Gastrocnemius medialis (tissue), 4 donors: ENCODE measurements at regions not wholly inside any gene's neighbourhood (a gene's known extent, or its start where the extent isn't known, plus 50 kb on each side); places are given as distances from the start of the nearest gene placed in this dataset.

ENCODE experiments used
- ATAC-seq, 2 donors: fragments of 150-250 bp; one replicate each; pipeline ENCODE4 v1.9.1; 2016
- DNase-seq, 2 donors: peaks; one replicate each; pipeline ENCODE4 v3.0.0-alpha.2; 2019
- H3K27ac ChIP-seq, 4 donors: fragments of 200-600 bp; sonication (generic); 1 replicate in 1 of 4; 2 replicates in 3 of 4; pipeline ENCODE4 v1.5.1; 2016 to 2018; ENCODE audit warnings: mild to moderate bottlenecking in 2 of 4, moderate library complexity in 1 of 4
- H3K27me3 ChIP-seq, 3 donors: fragments of 200-600 bp; sonication (generic) in 2 of 3; 1 replicate in 1 of 3; 2 replicates in 2 of 3; pipeline versions ENCODE4 v1.5.1 to v1.6.0; 2016 to 2019; ENCODE audit warnings: mild to moderate bottlenecking in 1 of 3, moderate library complexity in 1 of 3
- H3K36me3 ChIP-seq, 2 donors: fragments of 200-600 bp; sonication (generic) in 1 of 2; one replicate each; pipeline ENCODE4 v1.5.1; 2017 to 2018
- H3K4me1 ChIP-seq, 2 donors: fragments of 200-600 bp; sonication (generic) in 1 of 2; one replicate each; pipeline ENCODE4 v1.5.1; 2016 to 2017; ENCODE audit warnings: mild to moderate bottlenecking in 2 of 2
- H3K4me3 ChIP-seq, 4 donors: fragments of 200-600 bp; sonication (generic) in 3 of 4; 1 replicate in 1 of 4; 2 replicates in 3 of 4; pipeline ENCODE4 v1.5.1; 2016 to 2019; ENCODE audit warnings: mild to moderate bottlenecking in 2 of 4
- H3K9me3 ChIP-seq, 3 donors: fragments of 200-600 bp; sonication (generic) in 2 of 3; 1 replicate in 1 of 3; 2 replicates in 2 of 3; pipeline ENCODE4 v1.5.1; 2016 to 2019
- CTCF ChIP-seq, 5 experiments: fragments of 450-650 bp in 3 of 5; fragments of 200-600 bp in 2 of 5; sonication (generic) in 2 of 5; IDR thresholded peaks in 4 of 5; conservative IDR thresholded peaks in 1 of 5; 1 replicate in 4 of 5; 2 replicates in 1 of 5; pipeline ENCODE4 v1.5.1; 2016 to 2019; ENCODE audit warnings: antibody characterized with exemption in 5 of 5, mild to moderate bottlenecking in 3 of 5, moderate library complexity in 3 of 5
- POLR2A ChIP-seq, 2 donors: fragments of 450-650 bp; IDR thresholded peaks; one replicate each; pipeline ENCODE4 v1.6.1; 2017; ENCODE audit warnings: antibody characterized with exemption in 2 of 2, mild to moderate bottlenecking in 2 of 2, moderate library complexity in 2 of 2
- in situ Hi-C, 4 donors: fragments of 200-750 bp; cut with MboI; loops; one replicate each; pipeline versions ENCODE4 v1.15.0 to v1.8.0; 2017; ENCODE audit warnings: low sequenced_read_pairs in 4 of 4
- intact Hi-C: fragments of 100-400 bp; cut with DNase I; formaldehyde crosslinking; loops from one replicate; pipeline ENCODE4 v1.15.1; 2023; ENCODE audit warnings: low total_unique reads

- no peaks in the 10 kb centered on the region for H3K27me3 ChIP-seq
- no peak overlapping the region for H3K4me3 ChIP-seq
- H3K9me3 ChIP-seq: no peaks in the 10 kb centered on the region
- H3K36me3 ChIP-seq: no peaks in the 10 kb centered on the region
- intact Hi-C loops (no loop called here), in situ Hi-C loops (no loop called here)
- no peaks in the 10 kb centered on the region for H3K4me1 ChIP-seq
- ATAC-seq (no peak), DNase-seq (no peak)
- TF ChIP-seq POLR2A (IDR thresholded peaks at IDR 0.05) (no peak), CTCF (IDR thresholded peaks at IDR 0.05 in 4 of 5, conservative IDR thresholded peaks at IDR 0.05 in 1 of 5) (no peak)
- no peak overlapping the region for H3K27ac ChIP-seq
Observed at GRCh38 chr4:124188595-124188994, 523.9 kb downstream of the ANKRD50 start.

GRCh38 chr4:124189545-124189944, 523.0 kb downstream of the ANKRD50 start:
- DNase-seq (no peak), ATAC-seq (no peak)
- Histone ChIP-seq H3K4me3 (no peak overlapping the region), H3K27ac (no peak overlapping the region), H3K36me3 (no peaks in the 10 kb centered on the region), H3K4me1 (no peaks in the 10 kb centered on the region), H3K9me3 (no peaks in the 10 kb centered on the region), H3K27me3 (no peaks in the 10 kb centered on the region)
- in situ Hi-C loops (no loop called here), intact Hi-C loops (no loop called here)
- TF ChIP-seq POLR2A (IDR thresholded peaks at IDR 0.05): no peak
- TF ChIP-seq CTCF (IDR thresholded peaks at IDR 0.05 in 4 of 5, conservative IDR thresholded peaks at IDR 0.05 in 1 of 5): no peak

- Histone ChIP-seq H3K4me1 (no peaks in the 10 kb centered on the region), H3K4me3 (no peak overlapping the region), H3K27me3 (no peaks in the 10 kb centered on the region), H3K36me3 (no peaks in the 10 kb centered on the region), H3K9me3 (no peaks in the 10 kb centered on the region), H3K27ac (no peak overlapping the region)
- DNase-seq: no peak
- no peak for ATAC-seq
- no peak for TF ChIP-seq CTCF (IDR thresholded peaks at IDR 0.05 in 4 of 5, conservative IDR thresholded peaks at IDR 0.05 in 1 of 5)
- no peak for TF ChIP-seq POLR2A (IDR thresholded peaks at IDR 0.05)
- intact Hi-C loops (no loop called here), in situ Hi-C loops (no loop called here)
Observed at GRCh38 chr4:124191329-124191728, 521.2 kb downstream of the ANKRD50 start.

- ATAC-seq (no peak), DNase-seq (no peak)
- intact Hi-C loops (no loop called here), in situ Hi-C loops (no loop called here)
- TF ChIP-seq CTCF (IDR thresholded peaks at IDR 0.05 in 4 of 5, conservative IDR thresholded peaks at IDR 0.05 in 1 of 5) (no peak), POLR2A (IDR thresholded peaks at IDR 0.05) (no peak)
- H3K4me3 ChIP-seq: no peak overlapping the region
- no peaks in the 10 kb centered on the region for H3K4me1 ChIP-seq
- H3K9me3 ChIP-seq: no peaks in the 10 kb centered on the region
- no peaks in the 10 kb centered on the region for H3K36me3 ChIP-seq
- H3K27ac ChIP-seq: no peak overlapping the region
- H3K27me3 ChIP-seq: no peaks in the 10 kb centered on the region
Observed at GRCh38 chr4:124192544-124192943, 520.0 kb downstream of the ANKRD50 start.

GRCh38 chr4:124199185-124199584, 513.3 kb downstream of the ANKRD50 start:
- in situ Hi-C loops: no loop called here
- ATAC-seq: no peak
- Histone ChIP-seq H3K4me3 (no peak overlapping the region), H3K36me3 (no peaks in the 10 kb centered on the region), H3K27me3 (no peaks in the 10 kb centered on the region), H3K27ac (no peak overlapping the region), H3K4me1 (peaks cover 0 to 5% of the 10 kb centered on the region in 2 donors), H3K9me3 (no peaks in the 10 kb centered on the region)
- TF ChIP-seq CTCF (IDR thresholded peaks at IDR 0.05 in 4 of 5, conservative IDR thresholded peaks at IDR 0.05 in 1 of 5) (no peak), POLR2A (IDR thresholded peaks at IDR 0.05) (no peak)
- no peak for DNase-seq
- intact Hi-C loops: no loop called here
